ENCODE measurements at regions not wholly inside any gene's neighbourhood (a gene's known extent, or its start where the extent isn't known, plus 50 kb on each side); places are given as distances from the start of the nearest gene placed in this dataset.

GRCh38 chr2:217421834-217422233 is 562.0 kb upstream of the TNP1 start:
- BruUV-seq (replicated peaks), result no TSS peak
- H3K36me3 ChIP-seq (replicated peaks in 1 of 2; ENCODE audit: control insufficient read depth in 1 of 2, insufficient read depth in 2 of 2, low read length in 2 of 2), result no peaks in the 10 kb centered on the region
- H3K4me3 ChIP-seq (replicated peaks in 1 of 3; ENCODE audit: insufficient read depth in 1 of 3, low read depth in 2 of 3, low read length in 3 of 3), result no peak overlapping the region
- H3K79me2 ChIP-seq (ENCODE audit: insufficient read depth, low read length), result no peaks in the 10 kb centered on the region
- ATAC-seq, result no peak
- TF ChIP-seq ZNF691 (CRISPR knock-in tag; IDR thresholded peaks at IDR 0.05; ENCODE audit: borderline replicate concordance, low read depth), result no peak
- no peaks in the 10 kb centered on the region for H3K9me3 ChIP-seq (ENCODE audit: low read length)
- no peak overlapping the region for H2AFZ ChIP-seq (ENCODE audit: low read length)
- POLR2A ChIA-PET, result no interaction called here
- no peaks in the 10 kb centered on the region for H3K4me1 ChIP-seq (ENCODE audit: insufficient read depth, low read length)
- no peak overlapping the region for H3K4me2 ChIP-seq (ENCODE audit: low read depth, low read length)
- H3K9ac ChIP-seq (ENCODE audit: insufficient read depth, low read depth, low read length), result no peak overlapping the region
- H4K20me1 ChIP-seq (ENCODE audit: insufficient read depth, low read length), result no peaks in the 10 kb centered on the region
- no peaks in the 10 kb centered on the region; a peak in 1 of 5 replicates for H3K27me3 ChIP-seq (ENCODE audit: control insufficient read depth in 1 of 2, insufficient read depth in 2 of 2, low read length in 2 of 2)
- FAIRE-seq, result no peak
- CTCF ChIA-PET (ENCODE audit: low intra/inter-chr PET ratio, low total read pairs), result no interaction called here
- no peak overlapping the region for H3K27ac ChIP-seq (ENCODE audit: extremely low read length, insufficient read depth, low read length)
- in situ Hi-C loops (cut with HindIII; ENCODE audit: extremely low pct_ligation_motif_present, low pct_unique_long_range_greater_than_20kb) (no loop called here), intact Hi-C loops (cut with micrococcal nuclease; ENCODE audit: unreplicated experiment) (no loop called here)
- DNase-seq (ENCODE audit: low spot score), result no peak

GRCh38 chr2:217420854-217421253 is 561.0 kb upstream of the TNP1 start:
- in situ Hi-C loops (cut with HindIII; ENCODE audit: extremely low pct_ligation_motif_present, low pct_unique_long_range_greater_than_20kb), result no loop called here
- DNase-seq (ENCODE audit: low spot score), result no peak
- 35% methylated on average over 4 of the region's 4 CpGs for whole genome bisulfite sequencing (ENCODE audit: low lambda C conversion rate)
- intact Hi-C loops (cut with micrococcal nuclease; ENCODE audit: unreplicated experiment), result no loop called here
- ATAC-seq, result no peak
- no peak overlapping the region for H3K4me3 ChIP-seq (replicated peaks in 1 of 3; ENCODE audit: insufficient read depth in 1 of 3, low read depth in 2 of 3, low read length in 3 of 3)
- CTCF ChIA-PET (ENCODE audit: low intra/inter-chr PET ratio, low total read pairs), result no interaction called here
- no peaks in the 10 kb centered on the region for H3K9me3 ChIP-seq (ENCODE audit: low read length)
- H2AFZ ChIP-seq (ENCODE audit: low read length), result no peak overlapping the region
- no peaks in the 10 kb centered on the region; a peak in 1 of 5 replicates for H3K27me3 ChIP-seq (ENCODE audit: control insufficient read depth in 1 of 2, insufficient read depth in 2 of 2, low read length in 2 of 2)
- POLR2A ChIA-PET, result no interaction called here
- no peaks in the 10 kb centered on the region for H3K36me3 ChIP-seq (replicated peaks in 1 of 2; ENCODE audit: control insufficient read depth in 1 of 2, insufficient read depth in 2 of 2, low read length in 2 of 2)
- H3K79me2 ChIP-seq (ENCODE audit: insufficient read depth, low read length), result no peaks in the 10 kb centered on the region
- no peaks in the 10 kb centered on the region for H3K4me1 ChIP-seq (ENCODE audit: insufficient read depth, low read length)
- no peak overlapping the region for H3K27ac ChIP-seq (ENCODE audit: extremely low read length, insufficient read depth, low read length)
- no TSS peak for BruUV-seq (replicated peaks)
- H3K4me2 ChIP-seq (ENCODE audit: low read depth, low read length), result no peak overlapping the region
- H3K9ac ChIP-seq (ENCODE audit: insufficient read depth, low read depth, low read length), result no peak overlapping the region
- H4K20me1 ChIP-seq (ENCODE audit: insufficient read depth, low read length), result no peaks in the 10 kb centered on the region
- FAIRE-seq, result no peak
- TF ChIP-seq ZBTB34 (CRISPR knock-in tag; IDR thresholded peaks at IDR 0.05), result no peak
- no peak for TF ChIP-seq ZNF550 (CRISPR knock-in tag; IDR thresholded peaks at IDR 0.05; ENCODE audit: borderline replicate concordance)
- TF ChIP-seq POLR2AphosphoS5 (IDR thresholded peaks at IDR 0.05; ENCODE audit: low read depth, low read length), result no peak
- TF ChIP-seq TIGD3 (CRISPR knock-in tag; IDR thresholded peaks at IDR 0.05; ENCODE audit: borderline replicate concordance), result no peak
- no peak for TF ChIP-seq ONECUT2 (CRISPR knock-in tag; IDR thresholded peaks at IDR 0.05)
- no peak for TF ChIP-seq FOXO4 (CRISPR knock-in tag; conservative IDR thresholded peaks at IDR 0.05)
- TF ChIP-seq SETDB1 (CRISPR knock-in tag; IDR thresholded peaks at IDR 0.05; ENCODE audit: borderline replicate concordance), result no peak
- TF ChIP-seq HOXA9 (CRISPR knock-in tag; IDR thresholded peaks at IDR 0.05; ENCODE audit: borderline replicate concordance), result no peak
- TF ChIP-seq REXO4 (CRISPR knock-in tag; IDR thresholded peaks at IDR 0.05; ENCODE audit: borderline replicate concordance), result no peak
- TF ChIP-seq ATM (IDR thresholded peaks at IDR 0.05; ENCODE audit: borderline replicate concordance), result no peak
- TF ChIP-seq NAIF1 (CRISPR knock-in tag; IDR thresholded peaks at IDR 0.05; ENCODE audit: borderline replicate concordance), result no peak
- TF ChIP-seq RELA (CRISPR knock-in tag; IDR thresholded peaks at IDR 0.05), result no peak
- TF ChIP-seq TMF1 (CRISPR knock-in tag; IDR thresholded peaks at IDR 0.05; ENCODE audit: low read depth), result no peak
- no peak for TF ChIP-seq RFXANK (CRISPR knock-in tag; IDR thresholded peaks at IDR 0.05)
- TF ChIP-seq TBX2 (CRISPR knock-in tag; IDR thresholded peaks at IDR 0.05; ENCODE audit: borderline replicate concordance), result no peak
